ACHN (cell line): ENCODE measurements at regions not wholly inside any gene's neighbourhood (a gene's known extent, or its start where the extent isn't known, plus 50 kb on each side); places are given as distances from the start of the nearest gene placed in this dataset.

Experiments used
- DNase-seq: peaks from one replicate; pipeline ENCODE4 v3.0.0-alpha.2; 2015
- in situ Hi-C: cut with HindIII; loops from 2 replicates; pipeline ENCODE4 v1.10.0; 2017; ENCODE audit warnings: low sequenced_read_pairs, low pct_ligation_motif_present, low pct_unique_long_range_greater_than_20kb

- in situ Hi-C loops = no loop called here
- no peak for DNase-seq
These were observed 285.4 kb downstream of the SNX13 start for GRCh38 chr7:17654940-17655339.

DNA sequence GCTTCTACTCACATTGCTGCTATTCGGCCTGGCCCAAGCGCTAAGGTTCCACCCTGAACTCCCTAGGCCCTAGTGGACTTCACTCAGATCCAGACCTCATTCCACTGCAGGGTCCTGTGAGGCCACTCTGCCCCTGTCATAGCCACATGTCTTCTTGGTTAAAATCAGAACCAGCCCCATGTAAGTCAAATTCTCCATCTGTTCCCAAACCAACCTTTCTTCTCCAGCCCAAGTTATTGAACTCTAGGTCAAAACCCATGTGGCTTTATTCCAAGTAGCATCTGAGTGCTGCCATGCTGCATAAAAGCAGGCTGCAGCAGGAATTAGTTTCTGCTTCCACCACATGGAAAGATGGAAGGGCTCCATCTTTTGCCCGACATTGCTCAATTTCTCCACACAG is 281.2 kb downstream of the SNX13 start:
- in situ Hi-C loops = no loop called here
- DNase-seq = no peak

DNA sequence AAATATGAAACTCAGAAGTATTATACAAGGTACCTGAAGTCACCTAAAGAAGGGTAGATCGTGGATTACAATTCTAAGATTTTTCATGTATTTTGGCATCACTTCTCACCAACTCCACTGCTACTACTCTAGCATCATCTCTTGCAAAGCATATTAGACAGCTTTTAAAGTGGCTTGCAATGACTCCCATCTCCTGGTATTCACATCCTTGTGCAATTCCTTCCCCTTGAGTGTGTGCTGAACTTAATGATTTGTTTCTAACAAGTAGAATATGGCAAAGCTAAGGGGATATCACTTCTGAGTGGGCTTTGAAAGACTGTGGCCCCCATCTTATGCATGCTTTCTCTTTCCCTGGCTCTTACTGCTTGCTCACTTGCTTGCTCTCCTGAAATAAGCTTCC is 280.2 kb downstream of the SNX13 start:
- in situ Hi-C loops = no loop called here
- DNase-seq = no peak

DNA sequence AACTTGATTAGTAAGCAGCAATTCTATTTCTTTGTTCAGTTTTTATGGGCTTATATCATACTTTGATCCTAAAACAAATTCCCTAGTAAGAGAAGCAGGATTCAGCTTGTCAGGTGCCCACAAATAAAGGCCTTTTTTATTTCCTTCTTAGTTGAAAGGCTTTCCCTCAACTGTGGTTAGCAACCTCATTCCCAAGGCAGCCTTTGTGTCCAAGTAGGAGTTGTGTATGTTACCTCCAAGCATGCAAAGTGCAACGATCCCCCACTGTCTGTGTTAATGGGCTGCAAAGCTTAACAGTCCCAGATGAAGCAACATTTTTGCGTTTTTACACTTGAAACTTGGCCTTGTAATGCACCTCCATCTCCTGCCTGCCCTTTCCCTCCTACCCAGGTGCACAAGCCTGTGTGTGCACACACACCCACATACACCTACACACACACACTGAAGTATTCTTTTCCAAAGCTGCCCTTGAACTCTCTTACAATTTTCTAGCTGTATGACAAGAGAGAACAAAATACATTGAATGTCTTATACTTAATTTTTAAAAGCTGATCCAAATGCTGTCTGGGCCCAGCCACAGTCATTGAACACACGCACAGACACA is 278.2 kb downstream of the SNX13 start:
- DNase-seq = no peak
- in situ Hi-C loops = no loop called here

DNA sequence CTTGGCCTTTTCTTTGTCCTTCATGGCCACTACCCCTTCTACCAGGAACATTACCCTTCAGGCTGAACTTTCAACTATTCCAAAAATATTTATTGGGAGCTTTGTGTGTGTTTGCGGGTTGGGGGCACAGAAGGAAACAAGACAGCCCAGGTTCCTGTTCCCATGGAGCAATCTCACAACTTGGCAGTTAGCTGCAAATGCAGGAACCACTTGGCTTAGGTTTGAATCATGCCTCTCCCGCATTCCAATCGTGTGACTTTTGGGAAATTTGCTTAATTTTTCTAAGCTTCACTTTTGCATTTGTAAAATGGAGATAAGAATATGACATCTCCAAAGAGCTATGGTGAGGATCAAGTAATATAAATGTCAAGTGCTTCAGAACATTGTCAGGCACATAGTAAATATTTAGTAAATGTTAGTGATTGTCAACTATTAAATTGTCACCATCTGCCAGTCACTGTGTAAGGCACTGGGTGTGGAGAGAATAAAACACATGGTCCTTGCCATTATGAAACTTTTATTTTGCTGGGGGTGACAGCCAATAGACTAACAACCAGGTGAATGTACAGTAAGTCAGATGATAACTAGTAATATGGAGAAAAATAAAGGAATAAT is 277.1 kb downstream of the SNX13 start:
- no peak for DNase-seq
- in situ Hi-C loops = no loop called here

DNA sequence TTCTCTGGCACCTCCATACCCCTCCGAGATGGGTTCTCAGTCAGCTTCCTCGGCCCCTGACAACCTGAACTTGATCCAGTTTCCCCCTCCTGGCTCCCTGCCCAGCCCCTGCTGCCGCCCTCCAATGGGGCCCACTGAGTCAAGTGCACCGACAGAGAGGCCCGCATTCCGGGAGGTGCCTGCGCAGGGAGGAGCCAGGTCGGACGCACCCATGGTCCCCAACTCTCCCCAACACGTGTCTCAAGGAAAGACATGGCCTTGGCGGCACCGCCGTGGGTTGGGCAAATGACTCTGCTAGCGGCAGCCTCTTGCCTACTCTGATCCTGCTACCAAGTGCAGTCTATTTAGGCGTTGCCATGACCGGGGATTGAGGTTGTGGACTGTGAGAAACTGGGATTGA is 275.3 kb downstream of the SNX13 start:
- DNase-seq = no peak
- in situ Hi-C loops = no loop called here

- no peak for DNase-seq
- in situ Hi-C loops = no loop called here
These were observed 272.2 kb downstream of the SNX13 start for GRCh38 chr7:17668122-17668521.

- DNase-seq = no peak
- in situ Hi-C loops = no loop called here
These were observed 271.1 kb downstream of the SNX13 start for GRCh38 chr7:17669204-17669603.

DNA sequence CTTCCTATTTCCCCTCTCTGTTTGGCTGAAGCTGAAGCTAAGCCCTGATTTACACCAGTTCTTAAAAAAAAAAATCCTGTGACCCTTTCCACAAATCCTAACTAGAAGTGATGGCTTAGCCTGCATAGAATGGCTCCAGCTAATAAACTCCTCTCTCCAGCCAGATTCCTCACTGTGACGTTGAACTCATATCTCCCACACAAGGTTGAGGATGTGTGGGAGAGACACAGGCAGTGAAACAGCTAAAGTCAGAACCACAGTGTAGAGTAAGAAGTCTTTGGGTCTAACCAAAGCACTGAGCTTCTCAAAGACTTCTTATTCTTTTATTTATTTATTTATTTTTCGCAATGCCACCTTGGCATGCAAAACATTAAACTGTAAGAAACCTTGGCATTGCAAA is 268.3 kb downstream of the SNX13 start:
- in situ Hi-C loops = no loop called here
- DNase-seq = no peak

GRCh38 chr7:17672783-17673182 is 267.5 kb downstream of the SNX13 start:
- in situ Hi-C loops = no loop called here
- no peak for DNase-seq

DNA sequence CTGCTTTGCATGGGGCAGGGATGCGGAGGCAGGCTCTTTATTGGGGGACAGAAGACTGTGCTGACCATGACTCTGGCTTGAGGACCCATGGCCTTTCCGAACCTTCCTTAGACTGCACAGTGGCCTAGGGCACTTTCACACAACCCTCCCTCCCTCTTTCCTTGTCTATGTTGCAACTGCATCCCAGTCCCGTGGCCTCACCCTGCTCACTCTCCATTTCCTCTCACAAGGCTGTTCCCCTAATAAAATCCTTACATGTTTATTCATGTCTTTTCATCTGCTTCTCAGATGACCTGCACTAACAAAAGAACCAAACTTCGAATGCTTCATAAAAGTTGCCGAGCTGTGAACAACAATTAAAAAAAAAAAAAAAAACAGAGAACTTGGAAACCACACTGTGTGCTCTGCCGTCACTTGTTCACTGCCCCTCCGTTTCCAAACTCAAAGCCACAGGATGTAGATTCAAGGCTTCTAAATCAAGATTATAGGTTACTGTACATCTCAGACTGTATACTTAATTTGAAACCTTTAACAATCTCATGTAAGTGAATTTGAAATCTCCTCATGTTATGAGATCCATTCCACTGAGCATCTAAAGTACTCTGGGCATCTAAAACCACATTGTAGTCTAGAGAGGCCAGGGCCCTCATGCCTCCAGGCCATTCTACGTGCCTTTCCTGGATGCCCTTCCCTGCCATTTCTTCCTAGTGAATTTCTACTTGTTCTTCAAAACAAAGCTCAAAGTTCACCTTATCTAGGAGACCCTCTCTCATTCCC is 265.9 kb downstream of the SNX13 start:
- no peak for DNase-seq
- in situ Hi-C loops = no loop called here

DNA sequence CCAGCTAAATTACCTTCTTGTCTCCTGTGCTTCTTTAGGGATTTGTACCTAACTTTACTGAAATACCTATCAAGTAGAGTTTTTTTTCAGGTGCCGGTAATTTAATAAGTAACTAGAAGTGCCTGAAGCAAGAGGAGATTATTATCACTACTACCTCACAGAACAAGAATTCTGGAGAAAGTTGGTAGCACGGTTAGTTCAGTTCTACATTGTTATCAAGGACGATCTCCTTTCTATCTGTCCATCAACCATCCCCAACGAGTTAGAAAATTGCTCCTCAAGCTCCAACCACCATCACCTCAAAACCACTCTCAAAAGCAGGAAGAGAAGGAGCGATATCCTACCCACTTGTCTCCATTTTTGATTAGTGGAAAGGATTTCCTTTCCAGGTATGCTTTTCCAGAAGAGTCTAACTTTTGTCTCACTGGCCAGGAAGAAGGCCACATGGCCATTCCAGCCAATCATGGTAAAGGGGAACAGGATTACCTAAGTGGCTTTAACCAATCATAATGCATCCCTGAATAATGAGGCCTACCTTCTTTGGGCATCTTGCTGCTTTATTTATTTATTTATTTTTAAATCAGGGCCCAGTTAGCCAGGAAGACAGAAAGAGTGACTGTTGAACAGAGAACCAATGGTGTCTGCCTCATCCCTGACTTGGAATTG is 265.2 kb downstream of the SNX13 start:
- DNase-seq = no peak
- in situ Hi-C loops = no loop called here

DNA sequence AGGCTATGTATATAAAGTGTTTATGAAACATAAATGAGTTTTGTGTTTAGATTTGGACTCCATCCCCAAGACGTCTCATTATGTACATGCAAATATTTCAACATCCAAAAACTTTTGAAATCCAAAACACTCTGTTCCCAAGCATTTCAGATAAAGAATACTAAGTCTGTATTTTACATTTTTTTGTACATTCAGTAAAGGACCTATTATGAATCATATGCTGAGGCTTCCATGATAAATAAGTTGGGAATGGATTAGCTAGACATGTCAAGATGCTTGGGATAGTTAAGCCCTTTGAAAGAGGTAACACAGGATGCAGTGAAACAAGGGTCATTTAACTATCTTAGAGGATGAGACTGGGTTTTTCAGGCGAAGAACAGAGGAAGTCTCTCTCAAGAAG is 262.9 kb downstream of the SNX13 start:
- no peak for DNase-seq
- in situ Hi-C loops = no loop called here

GRCh38 chr7:17678896-17679295 is 261.4 kb downstream of the SNX13 start:
- DNase-seq = no peak
- in situ Hi-C loops = no loop called here

GRCh38 chr7:17679458-17679857 is 260.8 kb downstream of the SNX13 start:
- in situ Hi-C loops = no loop called here
- DNase-seq = peak; percentile 74

- peak; percentile 91 for DNase-seq
- in situ Hi-C loops = no loop called here
These were observed 260.3 kb downstream of the SNX13 start for GRCh38 chr7:17680026-17680425.

DNA sequence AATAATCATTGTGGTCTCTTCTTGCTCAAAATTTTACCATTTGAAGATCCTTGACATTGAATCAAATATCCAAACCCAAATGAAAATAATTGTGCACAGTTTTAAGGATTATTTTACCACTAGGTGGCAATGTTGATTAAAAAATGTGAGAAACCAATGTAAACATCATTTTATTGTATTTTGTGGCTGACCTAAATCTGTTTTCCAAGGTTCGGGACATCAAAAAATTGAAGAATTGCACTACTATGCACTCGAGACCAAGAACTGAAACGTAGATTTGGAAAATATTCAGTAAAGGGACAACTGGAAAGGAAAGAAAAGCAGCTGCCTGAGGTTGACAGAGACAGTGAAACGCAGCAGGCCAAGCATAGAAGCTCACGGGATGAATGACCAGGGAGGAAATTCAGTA is 259.3 kb downstream of the SNX13 start:
- DNase-seq = peak; percentile 75
- in situ Hi-C loops = no loop called here

- DNase-seq = no peak
- in situ Hi-C loops = no loop called here
These were observed 258.3 kb downstream of the SNX13 start for GRCh38 chr7:17681965-17682364.

GRCh38 chr7:17682586-17682985 is 257.7 kb downstream of the SNX13 start:
- in situ Hi-C loops = no loop called here

More at GRCh38 chr7:17682586-17682985, 257.7 kb downstream of the SNX13 start:
- DNase-seq = no peak
